NCI-H187 treated with DMSO at 0.1 percent for 48 hours (cell line): ENCODE measurements at regions not wholly inside any gene's neighbourhood (a gene's known extent, or its start where the extent isn't known, plus 50 kb on each side); places are given as distances from the start of the nearest gene placed in this dataset.

ENCODE experiments used
- DNase-seq: peaks from one replicate; lab custom pipeline; 2025; lab: John Stamatoyannopoulos, UW

GRCh38 chr7:35448486-35448885, 194.6 kb upstream of the TBX20 start:
- no peak for DNase-seq

- no peak for DNase-seq
These were observed 192.2 kb upstream of the TBX20 start for GRCh38 chr7:35446091-35446490.

DNA sequence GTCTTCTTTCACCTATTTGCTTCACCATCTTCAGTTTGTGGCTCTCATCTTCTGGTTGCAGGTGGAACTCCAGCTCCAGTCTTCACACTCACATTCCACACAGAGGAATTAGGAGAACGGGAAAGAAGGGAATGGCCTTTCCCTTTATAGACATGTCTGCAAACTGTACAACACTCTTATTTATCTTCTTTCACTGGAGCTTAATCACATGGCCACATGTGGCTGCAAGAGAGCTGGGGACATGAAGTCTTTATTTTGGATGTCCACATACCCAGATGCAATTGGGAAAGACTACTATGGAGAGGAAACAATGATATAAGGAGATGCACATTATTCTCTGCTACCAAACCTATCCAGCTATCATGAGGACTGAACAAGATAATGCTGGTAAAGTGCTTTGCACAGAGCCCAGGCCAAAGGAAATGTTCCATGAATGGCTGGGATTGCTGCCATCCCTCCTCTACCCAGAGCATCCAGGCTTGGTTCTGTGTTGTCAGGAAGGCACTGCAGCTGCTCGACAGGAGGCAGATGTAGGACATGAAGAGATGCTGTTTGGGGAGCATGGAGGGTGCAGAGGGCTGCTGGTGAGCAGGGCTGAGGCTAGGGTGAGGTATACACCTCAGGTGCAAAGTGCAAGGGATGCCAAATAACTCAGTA, 183.8 kb upstream of the TBX20 start:
- no peak for DNase-seq

- no peak for DNase-seq
These were observed 182.6 kb upstream of the TBX20 start for GRCh38 chr7:35436452-35436851.

DNA sequence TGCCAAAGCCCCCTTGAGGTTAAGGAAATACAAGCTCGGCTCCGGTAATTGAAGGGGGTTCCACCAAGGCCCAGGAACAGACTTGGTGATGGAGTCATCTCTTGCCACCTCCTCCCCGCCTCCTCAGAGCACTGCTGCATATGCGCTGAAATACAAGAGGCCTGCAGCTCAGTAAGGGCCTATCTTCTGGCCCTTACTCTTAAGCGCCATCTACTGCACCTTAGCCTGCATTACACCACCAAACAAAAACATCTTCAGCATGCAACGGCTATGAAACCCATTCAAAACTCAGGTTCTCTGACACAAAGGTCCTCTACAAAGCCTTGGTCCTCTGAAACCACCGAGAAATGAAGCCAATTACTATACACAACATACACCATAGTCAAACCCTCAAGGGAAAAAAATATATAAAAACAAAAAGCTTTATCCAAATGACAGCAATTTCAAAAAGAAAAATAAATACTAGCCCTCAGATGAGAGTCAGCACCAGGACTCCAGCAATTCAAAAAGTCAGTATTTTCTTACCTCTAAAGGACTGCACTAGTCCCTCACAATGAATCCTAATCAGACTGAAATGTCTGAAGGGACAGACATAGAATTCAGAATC, 176.8 kb upstream of the TBX20 start:
- DNase-seq, result no peak

GRCh38 chr7:35424869-35425495, 171.1 kb upstream of the TBX20 start:
- no peak for DNase-seq

DNA sequence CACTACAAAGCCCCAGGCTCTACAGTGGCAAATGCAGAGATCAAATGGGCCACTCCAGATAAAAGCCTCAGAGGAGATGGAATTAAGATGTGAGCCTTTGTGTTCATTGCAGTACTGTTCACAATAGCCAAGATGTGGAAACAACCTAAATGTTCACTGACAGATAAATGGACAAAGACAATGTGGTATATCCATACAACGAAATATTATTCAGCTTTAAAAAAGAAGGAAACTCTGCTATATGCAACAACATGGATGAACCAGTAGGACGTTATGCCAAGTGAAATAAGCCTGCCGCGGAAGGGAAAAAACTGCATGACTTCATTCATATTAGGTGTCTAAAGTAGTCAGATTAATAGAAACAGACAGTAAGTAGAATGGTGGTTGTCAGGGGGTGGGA, 170.5 kb upstream of the TBX20 start:
- no peak for DNase-seq

DNA sequence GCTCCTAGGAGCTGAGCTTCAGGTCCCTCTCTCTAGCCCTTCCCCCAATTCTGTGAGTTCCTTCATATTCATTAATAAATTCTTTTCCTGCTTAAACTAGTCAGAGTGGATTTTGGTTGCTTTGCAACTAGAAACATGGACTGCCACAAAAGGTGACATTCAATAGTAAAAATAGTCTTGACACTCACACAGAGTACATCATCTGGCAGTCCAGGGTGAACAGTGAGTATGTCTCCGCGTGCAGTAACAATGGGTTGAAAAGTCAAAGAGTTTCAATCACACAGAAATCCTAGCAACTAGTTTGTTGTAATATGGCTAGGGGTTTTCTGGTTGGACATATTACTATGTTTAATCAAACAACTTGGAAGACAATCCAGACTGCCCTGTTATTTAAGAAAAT, 168.8 kb upstream of the TBX20 start:
- DNase-seq, result no peak

DNA sequence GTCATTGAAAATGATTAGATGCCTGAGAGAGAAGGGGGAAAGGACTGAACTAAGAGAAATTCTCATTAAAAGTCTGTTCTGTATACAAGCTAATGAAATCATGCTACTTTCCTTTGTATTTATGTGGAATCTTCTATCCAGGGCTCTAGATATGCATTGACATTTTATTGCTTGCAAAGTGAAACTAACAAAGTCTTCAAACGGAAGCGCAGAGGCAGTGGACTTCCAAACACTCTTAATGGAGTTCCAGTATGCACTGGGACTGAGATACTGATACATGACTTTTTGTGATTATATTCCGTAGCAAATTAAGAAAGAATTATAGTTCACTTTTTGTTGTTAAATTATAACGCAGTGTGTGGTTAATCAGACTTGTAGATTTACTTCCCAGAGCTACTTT, 166.8 kb upstream of the TBX20 start:
- no peak for DNase-seq

DNA sequence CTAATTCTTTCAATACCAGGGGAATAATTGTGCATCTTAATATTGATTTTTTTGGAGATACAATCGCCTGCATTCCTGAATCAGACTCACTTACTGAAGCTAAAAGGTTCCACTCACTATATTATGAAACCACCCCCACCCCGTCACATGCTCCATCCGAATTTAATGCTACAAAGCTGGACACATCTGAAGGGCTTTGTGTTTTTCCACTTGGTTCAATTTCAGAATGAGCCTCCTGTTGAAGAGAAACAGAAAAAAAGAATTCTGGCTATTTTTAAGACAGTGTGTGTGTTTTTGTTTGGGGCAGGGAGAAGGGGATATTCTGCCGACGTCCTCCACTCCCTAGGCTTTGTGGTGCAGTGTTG, 165.5 kb upstream of the TBX20 start:
- DNase-seq, result no peak

DNA sequence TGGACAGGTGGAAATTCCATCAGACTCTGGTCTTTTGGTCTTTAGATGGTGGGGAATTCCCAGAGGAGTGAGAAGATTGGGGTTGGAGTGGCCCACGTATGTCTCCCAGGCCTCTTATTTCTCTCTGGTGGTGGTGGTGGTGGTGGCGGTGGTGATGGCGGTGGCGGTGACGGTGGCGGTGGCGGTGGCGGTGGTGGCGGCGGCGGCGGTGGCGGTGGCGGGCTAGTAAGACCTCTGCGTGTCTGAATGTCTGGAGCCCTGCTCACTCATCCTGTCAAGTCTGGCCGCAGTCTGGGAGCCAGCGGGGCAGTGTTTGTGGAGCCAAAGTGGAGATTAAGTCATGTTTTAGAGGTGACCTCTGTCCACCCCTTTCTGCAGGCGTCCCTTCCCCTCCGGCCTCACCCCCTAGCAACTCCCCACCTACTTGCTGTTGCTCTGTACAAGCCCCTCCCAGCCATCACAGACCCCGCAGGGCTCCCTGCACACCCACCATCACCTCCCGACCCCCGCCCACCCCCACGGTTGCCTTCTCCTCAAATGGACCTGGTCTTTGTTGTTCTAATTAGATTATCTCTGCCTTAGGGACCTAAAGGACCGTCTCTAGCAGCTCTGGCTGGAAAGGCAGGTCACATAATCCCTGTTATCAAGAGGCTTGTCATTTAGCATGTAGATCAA, 165.0 kb upstream of the TBX20 start:
- DNase-seq, result no peak

DNA sequence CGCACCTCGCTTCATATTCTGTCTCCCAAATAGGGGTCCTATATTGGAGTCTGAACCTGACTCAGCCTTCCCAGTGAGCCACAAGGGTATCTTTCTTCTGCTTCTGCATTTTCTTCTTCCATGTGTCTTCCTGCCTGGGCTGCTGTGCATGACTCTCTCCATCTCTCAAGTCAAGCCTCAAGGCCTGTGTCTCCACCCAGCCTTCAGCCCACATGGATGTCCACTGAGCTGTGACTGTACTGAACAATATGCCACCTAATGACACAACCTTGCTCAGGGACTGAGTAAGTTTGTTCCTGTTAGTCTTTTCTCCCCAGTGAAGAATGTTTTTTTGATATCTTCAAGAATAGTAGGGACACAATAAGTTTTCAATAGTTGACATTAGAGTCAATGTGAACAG, 162.7 kb upstream of the TBX20 start:
- no peak for DNase-seq

DNA sequence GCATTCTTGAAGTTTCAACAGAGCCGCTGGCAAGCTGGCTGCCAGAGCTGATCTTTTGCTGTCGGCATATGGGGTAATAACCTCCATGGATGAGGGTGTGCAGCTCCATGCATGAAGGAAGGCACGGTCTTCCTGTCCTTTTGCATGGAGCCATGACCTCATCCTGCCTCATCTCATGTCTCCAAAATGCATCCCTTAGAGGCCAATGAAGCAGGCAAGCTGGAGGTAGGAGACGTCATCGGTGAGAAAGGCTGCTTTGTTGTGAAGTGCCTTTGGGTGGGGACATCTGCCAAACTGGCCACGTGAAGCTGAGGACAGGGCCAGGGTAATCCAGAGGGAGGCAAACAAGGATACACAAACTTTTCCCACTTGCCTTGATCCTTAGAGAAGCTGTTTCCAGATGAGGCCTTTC, 161.5 kb upstream of the TBX20 start:
- DNase-seq, result no peak

DNA sequence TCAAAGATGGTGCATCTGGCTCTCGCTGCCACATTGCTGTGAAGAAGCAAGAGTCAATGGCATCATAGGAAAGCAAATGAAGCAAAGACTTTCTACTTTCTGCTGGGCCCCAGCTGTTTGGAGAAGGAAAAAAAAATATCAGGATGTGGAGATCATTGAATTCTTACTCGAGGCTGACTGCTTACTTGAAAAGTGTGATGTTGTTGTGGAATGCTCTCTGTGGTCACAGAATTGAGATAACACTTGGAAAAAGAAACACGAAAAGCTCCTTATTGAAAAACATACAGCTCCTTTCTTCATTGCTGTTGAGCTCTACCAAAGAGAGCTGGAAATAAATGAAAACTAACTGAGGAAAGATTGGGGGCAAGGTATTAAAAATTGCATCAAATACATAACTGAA, 157.4 kb upstream of the TBX20 start:
- no peak for DNase-seq

- DNase-seq, result no peak
These were observed 151.6 kb upstream of the TBX20 start for GRCh38 chr7:35405461-35405860.

GRCh38 chr7:35401217-35401879, 147.4 kb upstream of the TBX20 start:
- no peak for DNase-seq

GRCh38 chr7:35399840-35400239, 145.9 kb upstream of the TBX20 start:
- no peak for DNase-seq

- no peak for DNase-seq
These were observed 145.3 kb upstream of the TBX20 start for GRCh38 chr7:35399216-35399615.

DNA sequence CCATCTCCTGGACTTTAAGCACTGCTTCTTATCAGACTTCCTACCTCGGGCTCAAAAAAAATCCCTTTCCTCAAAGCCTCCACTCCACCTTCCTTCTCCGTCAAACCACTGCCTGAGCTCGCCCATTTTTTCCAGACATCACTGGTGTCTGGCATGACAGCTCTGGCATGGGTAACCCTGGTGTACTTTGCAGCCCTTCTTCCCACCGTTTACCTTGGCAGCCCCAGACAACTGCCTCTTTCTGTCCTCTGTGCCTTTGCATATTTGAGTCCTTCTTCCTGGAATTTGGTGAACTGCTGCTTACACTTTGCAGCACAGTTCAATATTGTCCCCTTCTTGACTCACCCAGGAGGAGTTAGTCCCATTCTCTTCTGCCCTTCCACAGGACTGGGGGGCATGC, 144.6 kb upstream of the TBX20 start:
- DNase-seq, result no peak

GRCh38 chr7:35390146-35390545, 136.2 kb upstream of the TBX20 start:
- DNase-seq, result no peak

GRCh38 chr7:35389636-35390035, 135.7 kb upstream of the TBX20 start:
- no peak for DNase-seq

DNA sequence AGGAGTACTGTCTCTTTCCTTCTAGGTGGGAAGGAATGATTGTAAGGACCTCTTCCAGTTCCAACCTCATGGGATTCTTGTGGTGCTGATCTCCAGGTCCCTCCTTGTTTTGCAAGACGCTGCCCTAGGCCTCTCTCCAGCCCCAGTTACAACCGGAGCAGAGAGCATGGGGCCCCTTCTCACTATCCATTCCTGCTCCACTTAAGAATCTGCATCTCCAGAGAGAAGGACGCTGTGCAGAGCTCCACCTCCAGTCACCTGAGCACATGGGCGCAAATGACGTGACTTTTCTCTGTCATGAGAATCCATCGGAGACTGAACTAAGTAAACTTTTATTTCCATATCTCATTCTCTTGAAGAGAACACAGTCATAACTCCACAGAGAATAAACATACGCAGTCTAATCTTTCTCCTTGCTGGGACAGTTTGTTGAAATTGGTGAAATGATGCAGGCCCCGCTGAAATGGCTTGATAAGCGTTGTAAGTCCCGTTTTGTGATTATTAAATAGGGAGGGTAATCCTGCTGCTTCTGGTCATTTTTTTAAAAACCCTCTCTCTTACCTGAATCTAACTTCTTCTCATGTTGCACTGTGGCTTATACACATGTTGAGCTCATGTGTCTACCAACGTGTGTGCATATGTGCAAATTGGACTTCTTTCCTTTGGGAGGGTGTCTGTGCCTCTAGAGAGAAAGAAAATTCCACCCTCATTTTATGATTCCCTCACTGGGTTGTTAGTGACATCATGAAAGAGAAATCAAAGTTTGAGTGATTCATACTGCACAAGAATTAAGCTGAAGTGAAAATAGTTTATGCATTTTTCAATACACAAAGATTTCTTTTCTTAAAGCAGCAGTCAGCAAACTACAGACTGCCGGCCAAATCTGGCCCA, 133.2 kb upstream of the TBX20 start:
- no peak for DNase-seq
